SU-DHL-6 (cell line): ENCODE measurements at regions not wholly inside any gene's neighbourhood (a gene's known extent, or its start where the extent isn't known, plus 50 kb on each side); places are given as distances from the start of the nearest gene placed in this dataset.

Experiments used
- CTCF ChIP-seq: fragments of 200-600 bp; sonication (generic); IDR thresholded peaks from one replicate; pipeline ENCODE4 v1.5.1; 2017; ENCODE audit warnings: antibody characterized with exemption, mild to moderate bottlenecking, low read length, moderate library complexity; ENCODE audit not compliant: insufficient read depth, poor library complexity, severe bottlenecking
- EZH2phosphoT487 ChIP-seq: fragments of 200-600 bp; sonication (generic), shearing (Covaris generic); conservative IDR thresholded peaks from 2 replicates; pipeline ENCODE4 v1.6.1; 2018; ENCODE audit warnings: mild to moderate bottlenecking, antibody characterized with exemption, low read length, moderate library complexity, mixed read lengths

DNA sequence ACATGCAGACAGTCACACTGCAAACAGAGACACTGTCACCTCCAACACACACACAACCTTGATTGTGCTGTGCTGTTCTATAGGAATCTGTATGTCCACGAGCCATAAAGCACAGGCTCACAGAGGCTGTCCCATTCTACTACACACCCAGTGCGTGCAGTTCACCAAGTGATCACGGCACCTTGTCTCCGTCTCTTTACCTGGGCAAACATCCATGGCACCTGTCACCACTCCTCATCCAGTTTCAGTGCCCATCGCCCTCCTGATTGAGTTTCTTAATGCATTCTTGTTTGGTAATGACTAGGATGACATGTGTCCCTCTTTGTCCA lies 65.8 kb upstream of the STMND1 start:
- TF ChIP-seq CTCF: no peak
- TF ChIP-seq EZH2phosphoT487: no peak
